IMR-90 (cell line): ENCODE measurements at regions not wholly inside any gene's neighbourhood (a gene's known extent, or its start where the extent isn't known, plus 50 kb on each side); places are given as distances from the start of the nearest gene placed in this dataset.

Source experiments
- ATAC-seq: fragments of 200-7000 bp; cut with Tn5 transposase; 2 replicates; pipeline ENCODE4 v1.9.1; 2020; ENCODE audit warnings: low read depth, mild to moderate bottlenecking, moderate library complexity
- BruUV-seq: library from RNA; stranded (reverse); fragments of 400-500 nt; replicated peaks from 2 replicates; lab custom pipeline; 2021; lab: Mats Ljungman, UMichigan
- CTCF ChIA-PET: fragments of 300-600 bp; formaldehyde crosslinking; extraction: SDS; loops from one replicate; lab custom pipeline; 2021; ENCODE audit warnings: antibody characterized with exemption; lab: Yijun Ruan, JAX
- POLR2A ChIA-PET: fragments of 300-600 bp; sonication (Branson Sonifier 250); formaldehyde crosslinking; loops from one replicate; lab custom pipeline; 2022; ENCODE audit warnings: antibody characterized with exemption; ENCODE audit not compliant: unreplicated experiment; lab: Charles Lee
- DNase-seq: peaks from one replicate; pipeline ENCODE4 v3.0.0; 2013
- H2AFZ ChIP-seq: replicated peaks from 2 replicates; pipeline ENCODE3; 2013; ENCODE audit warnings: low read length, mild to moderate bottlenecking; ENCODE audit not compliant: poor library complexity
- H2AK5ac ChIP-seq: 2 replicates; pipeline ENCODE4 v1.6.1; 2013; ENCODE audit warnings: low read depth, low read length, inconsistent platforms
- H2AK9ac ChIP-seq: replicated peaks from 2 replicates; pipeline ENCODE3; 2013; ENCODE audit warnings: mild to moderate bottlenecking, low read depth, low read length, moderate library complexity; ENCODE audit not compliant: poor library complexity
- H2BK120ac ChIP-seq: 2 replicates; pipeline ENCODE4 v1.6.1; 2013; ENCODE audit warnings: low read depth, low read length, inconsistent platforms
- H2BK15ac ChIP-seq: 3 replicates; pipeline ENCODE4 v1.6.1; 2013; ENCODE audit warnings: low read depth, low read length, inconsistent platforms
- H2BK20ac ChIP-seq: 2 replicates; pipeline ENCODE4 v1.6.1; 2013; ENCODE audit warnings: low read depth, mild to moderate bottlenecking, inconsistent platforms, low read length, moderate library complexity
- H2BK5ac ChIP-seq: 2 replicates; pipeline ENCODE4 v1.6.1; 2013; ENCODE audit warnings: mild to moderate bottlenecking, low read depth, low read length, inconsistent platforms; ENCODE audit not compliant: poor library complexity, severe bottlenecking
- H3K14ac ChIP-seq: replicated peaks from 2 replicates; pipeline ENCODE4 v1.6.1; 2013; ENCODE audit warnings: low read depth, low read length, inconsistent platforms
- H3K18ac ChIP-seq: 2 replicates; pipeline ENCODE4 v1.6.1; 2013; ENCODE audit warnings: low read depth, low read length, control low read depth
- H3K23ac ChIP-seq: 2 replicates; pipeline ENCODE4 v1.6.1; 2013; ENCODE audit warnings: low read depth, low read length, inconsistent platforms
- H3K27ac ChIP-seq: 2 replicates; pipeline ENCODE4 v1.5.1; 2013; ENCODE audit warnings: mild to moderate bottlenecking, control low read depth, low read length; ENCODE audit not compliant: insufficient read depth
- H3K27me3 ChIP-seq: 2 replicates; pipeline ENCODE4 v1.6.1; 2013; ENCODE audit warnings: low read length; ENCODE audit not compliant: control insufficient read depth, insufficient read depth
- H3K36me3 ChIP-seq: 2 replicates; pipeline ENCODE4 v1.6.1; 2013; ENCODE audit warnings: low read length, mixed read lengths; ENCODE audit not compliant: control insufficient read depth, insufficient read depth
- H3K4ac ChIP-seq: 2 replicates; pipeline ENCODE4 v1.6.1; 2013; ENCODE audit warnings: low read depth, low read length, inconsistent platforms
- H3K4me1 ChIP-seq: 2 replicates; pipeline ENCODE4 v1.6.1; 2013; ENCODE audit warnings: low read length, mixed read lengths; ENCODE audit not compliant: control insufficient read depth, insufficient read depth
- H3K4me2 ChIP-seq: 2 replicates; pipeline ENCODE4 v1.6.1; 2013; ENCODE audit warnings: low read depth, mild to moderate bottlenecking, control low read depth, low read length, moderate library complexity
- H3K4me3 ChIP-seq: 2 replicates; pipeline ENCODE4 v1.5.1; 2013; ENCODE audit warnings: low read depth, mild to moderate bottlenecking, control low read depth, low read length, moderate library complexity; ENCODE audit not compliant: insufficient read depth
- H3K56ac ChIP-seq: 2 replicates; pipeline ENCODE4 v1.6.1; 2013; ENCODE audit warnings: low read length, inconsistent platforms; ENCODE audit not compliant: insufficient read depth; ENCODE audit errors: extremely low read depth
- H3K79me1 ChIP-seq, 2 experiments: 2 replicates each; pipeline ENCODE4 v1.6.1; 2013; ENCODE audit warnings: low read length in 2 of 2, inconsistent platforms in 1 of 2, low read depth in 1 of 2
- H3K9ac ChIP-seq: 2 replicates; pipeline ENCODE4 v1.6.1; 2013; ENCODE audit warnings: low read depth, low read length, control low read depth
- H3K9me1 ChIP-seq: 2 replicates; pipeline ENCODE4 v1.6.1; 2013; ENCODE audit warnings: low read length, inconsistent platforms; ENCODE audit not compliant: insufficient read depth
- H3K9me3 ChIP-seq: 2 replicates; pipeline ENCODE4 v1.6.1; 2013; ENCODE audit warnings: low read length; ENCODE audit not compliant: control insufficient read depth, insufficient read depth
- H4K20me1 ChIP-seq: 2 replicates; pipeline ENCODE4 v1.6.1; 2013; ENCODE audit warnings: low read length, inconsistent platforms; ENCODE audit not compliant: insufficient read depth
- H4K5ac ChIP-seq: 2 replicates; pipeline ENCODE4 v1.6.1; 2013; ENCODE audit warnings: mild to moderate bottlenecking, low read depth, low read length, control low read depth
- H4K8ac ChIP-seq, 2 experiments: 2 replicates each; pipeline ENCODE4 v1.6.1; 2013; ENCODE audit warnings: low read depth in 2 of 2, low read length in 2 of 2, control low read depth in 1 of 2, inconsistent platforms in 1 of 2
- H4K91ac ChIP-seq: 2 replicates; pipeline ENCODE4 v1.6.1; 2013; ENCODE audit warnings: low read depth, low read length, inconsistent platforms; ENCODE audit not compliant: insufficient read depth
- BHLHE40 ChIP-seq: fragments of 150-350 bp; IDR thresholded peaks from 2 replicates; pipeline ENCODE4 v1.6.1; 2016; ENCODE audit warnings: mild to moderate bottlenecking, low read depth, low read length
- CEBPB ChIP-seq: IDR thresholded peaks from 2 replicates; pipeline ENCODE4 v1.6.1; 2012; ENCODE audit warnings: low read depth, low read length, improper control_type of control experiment
- MAZ ChIP-seq: IDR thresholded peaks from 2 replicates; pipeline ENCODE4 v1.6.1; 2012; ENCODE audit warnings: low read depth, mild to moderate bottlenecking, low read length, improper control_type of control experiment, moderate library complexity, borderline replicate concordance
- MXI1 ChIP-seq: IDR thresholded peaks from 2 replicates; pipeline ENCODE4 v1.6.1; 2012; ENCODE audit warnings: low read depth, mild to moderate bottlenecking, low read length, moderate library complexity, borderline replicate concordance
- NFE2L2 ChIP-seq: fragments of 150-350 bp; IDR thresholded peaks from 2 replicates; pipeline ENCODE4 v1.6.1; 2016; ENCODE audit warnings: low read depth, mild to moderate bottlenecking, low read length
- POLR2A ChIP-seq: IDR thresholded peaks from 2 replicates; pipeline ENCODE4 v1.6.1; 2012; ENCODE audit warnings: mild to moderate bottlenecking, low read depth, low read length
- RAD21 ChIP-seq: IDR thresholded peaks from 2 replicates; pipeline ENCODE4 v1.6.1; 2012; ENCODE audit warnings: low read length, improper control_type of control experiment
- RCOR1 ChIP-seq: IDR thresholded peaks from 2 replicates; pipeline ENCODE4 v1.6.1; 2012; ENCODE audit warnings: mild to moderate bottlenecking, low read length, improper control_type of control experiment; ENCODE audit not compliant: insufficient replicate concordance
- RFX5 ChIP-seq: IDR thresholded peaks from 2 replicates; pipeline ENCODE4 v1.8.0; 2012; ENCODE audit warnings: low read depth, mild to moderate bottlenecking, low read length, moderate library complexity
- SMC3 ChIP-seq: fragments of 150-350 bp; IDR thresholded peaks from 2 replicates; pipeline ENCODE4 v1.6.1; 2016; ENCODE audit warnings: low read depth, mild to moderate bottlenecking, antibody characterized with exemption, low read length, moderate library complexity
- WGBS, 2 experiments: methylation state at CpG; one replicate each; pipeline versions ENCODE4 v1.1.5 to v1.1.7; 2013; ENCODE audit warnings: missing lambda C conversion rate in 2 of 2; ENCODE audit not compliant: insufficient read length in 1 of 2; ENCODE audit errors: extremely low coverage in 2 of 2; 5-methylcytosine and 5-hydroxymethylcytosine counted together
- dilution Hi-C: fragments of 300-500 bp; cut with HindIII; formaldehyde crosslinking; loops from one replicate; pipeline ENCODE4 v1.14.3; 2018; ENCODE audit warnings: low sequenced_read_pairs; ENCODE audit not compliant: unreplicated experiment
- in situ Hi-C: fragments of 300-500 bp; cut with MboI; formaldehyde crosslinking; loops from 3 replicates; pipeline ENCODE4 v1.14.3; 2019; ENCODE audit warnings: low sequenced_read_pairs, inconsistent platforms, mixed read lengths
- intact Hi-C: fragments of 100-400 bp; cut with micrococcal nuclease; formaldehyde crosslinking; loops from 2 replicates; pipeline ENCODE4 v1.10.0; 2022
- TF ChIP-seq, protein P1 (sequence below): conservative IDR thresholded peaks from 2 replicates; pipeline ENCODE4 v1.5.1; 2012; ENCODE audit warnings: mild to moderate bottlenecking, low read depth, low read length, improper control_type of control experiment

DNA sequence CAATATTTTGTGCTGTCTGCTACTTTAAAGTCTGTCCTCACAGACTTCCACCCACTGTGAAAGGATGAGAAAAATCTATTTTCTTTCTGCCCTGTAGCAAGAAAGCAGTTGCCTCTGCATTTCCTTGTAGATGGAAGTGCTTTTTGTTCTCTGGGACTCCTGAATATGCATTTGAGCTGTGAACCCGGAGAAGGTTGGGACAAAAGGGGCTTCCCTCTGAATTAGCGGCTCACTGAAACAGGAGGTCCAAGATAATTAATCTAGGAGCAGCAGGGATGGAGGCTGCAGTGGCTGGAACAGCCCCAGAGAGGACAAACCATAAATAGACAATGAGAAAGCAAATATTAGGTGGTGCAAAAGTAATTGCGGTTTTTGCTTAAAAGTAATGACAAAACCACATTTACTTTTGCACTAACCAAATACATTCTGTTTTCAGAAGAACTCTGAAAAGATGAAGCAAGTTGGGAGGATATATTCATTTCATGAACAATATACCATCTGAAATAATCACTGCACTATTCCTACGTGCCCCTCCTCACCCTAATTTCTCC lies 143.4 kb upstream of the KBTBD8 start:
- no peak overlapping the region for H4K5ac ChIP-seq
- in situ Hi-C loops: no loop called here
- H3K27me3 ChIP-seq: peaks cover 19% of the 10 kb centered on the region
- no peaks in the 10 kb centered on the region for H3K9me3 ChIP-seq
- no peak overlapping the region for H4K8ac ChIP-seq
- 40% methylated on average over 1 of the region's 4 CpGs; no CpG with 5 or more reads in 1 of the 2 experiments for WGBS, 2 experiments
- DNase-seq: no peak
- H2AFZ ChIP-seq: no peak overlapping the region
- H3K4ac ChIP-seq: no peak overlapping the region
- H3K27ac ChIP-seq: no peak overlapping the region
- no peak overlapping the region for H2BK15ac ChIP-seq
- no peak overlapping the region for H3K4me2 ChIP-seq
- no peak overlapping the region for H3K23ac ChIP-seq
- H2BK20ac ChIP-seq: no peak overlapping the region
- no peaks in the 10 kb centered on the region for H4K20me1 ChIP-seq
- no peak overlapping the region for H3K9ac ChIP-seq
- intact Hi-C loops: no loop called here
- ChIA-PET CTCF (no interaction called here), POLR2A (no interaction called here)
- no peaks in the 10 kb centered on the region; the same call in 1 of the 2 replicates for H3K4me1 ChIP-seq
- no peak overlapping the region for H3K4me3 ChIP-seq
- H2BK5ac ChIP-seq: no peak overlapping the region
- ATAC-seq: no peak
- dilution Hi-C loops: no loop called here
- TF ChIP-seq MAZ (no peak), CEBPB (no peak), RFX5 (no peak), MXI1 (no peak), BHLHE40 (no peak), RAD21 (no peak), NFE2L2 (no peak), RCOR1 (no peak), SMC3 (no peak), POLR2A (no peak)
- TF ChIP-seq, protein P1, sequence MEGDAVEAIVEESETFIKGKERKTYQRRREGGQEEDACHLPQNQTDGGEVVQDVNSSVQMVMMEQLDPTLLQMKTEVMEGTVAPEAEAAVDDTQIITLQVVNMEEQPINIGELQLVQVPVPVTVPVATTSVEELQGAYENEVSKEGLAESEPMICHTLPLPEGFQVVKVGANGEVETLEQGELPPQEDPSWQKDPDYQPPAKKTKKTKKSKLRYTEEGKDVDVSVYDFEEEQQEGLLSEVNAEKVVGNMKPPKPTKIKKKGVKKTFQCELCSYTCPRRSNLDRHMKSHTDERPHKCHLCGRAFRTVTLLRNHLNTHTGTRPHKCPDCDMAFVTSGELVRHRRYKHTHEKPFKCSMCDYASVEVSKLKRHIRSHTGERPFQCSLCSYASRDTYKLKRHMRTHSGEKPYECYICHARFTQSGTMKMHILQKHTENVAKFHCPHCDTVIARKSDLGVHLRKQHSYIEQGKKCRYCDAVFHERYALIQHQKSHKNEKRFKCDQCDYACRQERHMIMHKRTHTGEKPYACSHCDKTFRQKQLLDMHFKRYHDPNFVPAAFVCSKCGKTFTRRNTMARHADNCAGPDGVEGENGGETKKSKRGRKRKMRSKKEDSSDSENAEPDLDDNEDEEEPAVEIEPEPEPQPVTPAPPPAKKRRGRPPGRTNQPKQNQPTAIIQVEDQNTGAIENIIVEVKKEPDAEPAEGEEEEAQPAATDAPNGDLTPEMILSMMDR: no peak
- H2AK9ac ChIP-seq: no peak overlapping the region
- no peak overlapping the region for H4K91ac ChIP-seq
- H3K36me3 ChIP-seq: no peaks in the 10 kb centered on the region
- H3K56ac ChIP-seq: no peak overlapping the region; the same call in 1 of the 2 replicates
- no TSS peak for BruUV-seq
- H3K18ac ChIP-seq: no peak overlapping the region
- no peak overlapping the region for H2BK120ac ChIP-seq
- H3K14ac ChIP-seq: no peak overlapping the region
- no peaks in the 10 kb centered on the region for H3K9me1 ChIP-seq
- H2AK5ac ChIP-seq: no peak overlapping the region
- H3K79me1 ChIP-seq: no peaks in the 10 kb centered on the region
